G401 (cell line): ENCODE measurements at regions not wholly inside any gene's neighbourhood (a gene's known extent, or its start where the extent isn't known, plus 50 kb on each side); places are given as distances from the start of the nearest gene placed in this dataset.
"Not testable (repeated sequence)": the region's sequence is repeated elsewhere in the genome, so short reads cannot be mapped to it uniquely, and the experiment has no call there.

Experiments used
- DNase-seq: peaks from one replicate; pipeline ENCODE4 v3.0.0-alpha.2; 2015; ENCODE audit warnings: low spot score
- in situ Hi-C: cut with HindIII; loops from 2 replicates; pipeline ENCODE4 v1.10.0; 2016; ENCODE audit warnings: low sequenced_read_pairs, mixed read lengths

GRCh38 chr12:89289720-89290119, 62.6 kb downstream of the DUSP6 start:
- no peak for DNase-seq
- in situ Hi-C loops, result no loop called here

GRCh38 chr12:89288959-89289358, 63.3 kb downstream of the DUSP6 start:
- in situ Hi-C loops, result no loop called here
- DNase-seq, result no peak

- in situ Hi-C loops, result no loop called here
Observed at GRCh38 chr12:89286501-89286900, 65.8 kb downstream of the DUSP6 start.

GRCh38 chr12:89281539-89281867, 70.8 kb downstream of the DUSP6 start:
- in situ Hi-C loops, result no loop called here
- no peak for DNase-seq

More at GRCh38 chr12:89286501-89286900, 65.8 kb downstream of the DUSP6 start:
- no peak for DNase-seq

GRCh38 chr12:89280833-89281538, 71.3 kb downstream of the DUSP6 start:
- no peak for DNase-seq
- in situ Hi-C loops, result no loop called here

GRCh38 chr12:89279499-89279898, 72.8 kb downstream of the DUSP6 start:
- in situ Hi-C loops, result no loop called here
- no peak for DNase-seq

GRCh38 chr12:89278862-89279261, 73.4 kb downstream of the DUSP6 start:
- DNase-seq, result no peak
- in situ Hi-C loops, result no loop called here

- DNase-seq, result no peak
- in situ Hi-C loops, result no loop called here
Observed at GRCh38 chr12:89278169-89278568, 74.1 kb downstream of the DUSP6 start.

GRCh38 chr12:89276860-89277259, 75.4 kb downstream of the DUSP6 start:
- in situ Hi-C loops, result no loop called here
- no peak for DNase-seq

- in situ Hi-C loops, result no loop called here
- no peak for DNase-seq
Observed at GRCh38 chr12:89273525-89273924, 78.8 kb downstream of the DUSP6 start.

- DNase-seq, result no peak
- in situ Hi-C loops, result no loop called here
Observed at GRCh38 chr12:89270548-89270947, 81.8 kb downstream of the DUSP6 start.

- in situ Hi-C loops, result no loop called here
- no peak for DNase-seq
Observed at GRCh38 chr12:89269174-89269573, 83.1 kb downstream of the DUSP6 start.

GRCh38 chr12:89267404-89267803, 84.9 kb downstream of the DUSP6 start:
- in situ Hi-C loops, result no loop called here
- no peak for DNase-seq

GRCh38 chr12:89266574-89267188, 85.6 kb downstream of the DUSP6 start:
- in situ Hi-C loops, DNase-seq: not testable (repeated sequence)

GRCh38 chr12:89264837-89265236, 87.5 kb downstream of the DUSP6 start:
- in situ Hi-C loops, result no loop called here

GRCh38 chr12:89263900-89264299, 88.4 kb downstream of the DUSP6 start:
- no peak for DNase-seq
- in situ Hi-C loops, result no loop called here

More at GRCh38 chr12:89264837-89265236, 87.5 kb downstream of the DUSP6 start:
- no peak for DNase-seq

- no peak for DNase-seq
- in situ Hi-C loops, result no loop called here
Observed at GRCh38 chr12:89262855-89263552, 89.3 kb downstream of the DUSP6 start.

- in situ Hi-C loops, result no loop called here
- no peak for DNase-seq
Observed at GRCh38 chr12:89261982-89262381, 90.3 kb downstream of the DUSP6 start.

GRCh38 chr12:89260841-89261637, 91.3 kb downstream of the DUSP6 start:
- in situ Hi-C loops, result no loop called here
- DNase-seq, result no peak

- DNase-seq, result no peak
- in situ Hi-C loops, result no loop called here
Observed at GRCh38 chr12:89259821-89260220, 92.5 kb downstream of the DUSP6 start.
